HG03045 (cell line): ENCODE measurements at regions not wholly inside any gene's neighbourhood (a gene's known extent, or its start where the extent isn't known, plus 50 kb on each side); places are given as distances from the start of the nearest gene placed in this dataset.
"Not testable (repeated sequence)": the region's sequence is repeated elsewhere in the genome, so short reads cannot be mapped to it uniquely, and the experiment has no call there.

ENCODE experiments used
- ATAC-seq: cut with Tn5 transposase; IDR thresholded peaks from one replicate; pipeline ENCODE4 v1.9.1; 2021; ENCODE audit warnings: mild to moderate bottlenecking, moderate library complexity; ENCODE audit not compliant: unreplicated experiment

- ATAC-seq = no peak
Measured at GRCh38 chr9:100639854-100640253, 62.0 kb downstream of the CAVIN4 start.

GRCh38 chr9:100640447-100641050 is 62.7 kb downstream of the CAVIN4 start:
- ATAC-seq = no peak

DNA sequence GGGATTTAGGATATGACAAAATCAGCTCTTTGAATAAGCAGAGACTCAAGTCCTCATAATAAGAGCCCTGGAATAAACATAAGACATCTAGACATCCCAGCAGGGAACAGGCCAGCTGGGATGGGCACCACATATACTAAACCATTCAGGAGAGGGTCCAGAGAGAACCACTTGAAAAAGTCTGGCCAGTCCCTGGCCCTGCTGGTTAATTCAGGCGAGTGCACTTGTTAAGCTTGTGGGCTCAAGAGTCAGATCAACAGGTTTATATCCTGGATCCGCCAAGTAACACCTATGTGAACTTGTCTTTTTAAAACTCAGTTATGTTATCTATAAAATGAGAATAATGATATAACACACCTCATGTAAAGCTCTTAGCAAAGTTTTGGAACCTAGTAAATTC is 63.3 kb downstream of the CAVIN4 start:
- ATAC-seq = no peak

GRCh38 chr9:100652850-100653249 is 75.0 kb downstream of the CAVIN4 start:
- ATAC-seq = no peak

DNA sequence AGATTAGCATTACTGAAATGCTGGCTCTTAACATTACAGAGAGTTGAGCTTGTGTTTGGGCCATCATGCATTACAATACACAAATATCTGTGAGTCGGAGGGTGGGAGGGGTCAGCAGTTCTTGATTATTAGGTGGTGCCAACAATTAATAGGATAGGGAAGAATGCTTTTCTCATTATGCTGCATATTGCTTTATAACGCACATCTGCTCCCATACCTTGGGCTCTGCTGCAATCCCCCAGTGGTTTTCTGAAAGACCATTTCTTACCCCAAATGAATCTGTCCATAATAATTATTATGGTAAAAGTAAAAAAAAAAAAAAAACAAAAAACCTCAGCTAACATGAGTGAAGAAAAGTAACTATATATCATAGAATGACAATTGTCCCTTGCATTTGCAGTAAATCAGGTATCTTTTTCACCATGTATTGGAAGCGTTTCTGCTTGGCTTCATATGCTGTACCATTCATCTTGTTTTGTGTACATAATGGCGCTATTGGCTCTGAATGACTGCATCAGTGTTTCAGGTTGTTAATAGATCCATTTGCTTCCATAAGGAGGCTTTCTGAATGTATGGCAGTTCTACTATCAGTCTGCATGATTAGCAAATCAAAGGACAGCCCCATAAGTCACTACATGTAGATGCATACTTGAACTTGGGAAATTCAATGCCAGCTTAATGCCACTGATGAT is 75.9 kb downstream of the CAVIN4 start:
- no peak for ATAC-seq

DNA sequence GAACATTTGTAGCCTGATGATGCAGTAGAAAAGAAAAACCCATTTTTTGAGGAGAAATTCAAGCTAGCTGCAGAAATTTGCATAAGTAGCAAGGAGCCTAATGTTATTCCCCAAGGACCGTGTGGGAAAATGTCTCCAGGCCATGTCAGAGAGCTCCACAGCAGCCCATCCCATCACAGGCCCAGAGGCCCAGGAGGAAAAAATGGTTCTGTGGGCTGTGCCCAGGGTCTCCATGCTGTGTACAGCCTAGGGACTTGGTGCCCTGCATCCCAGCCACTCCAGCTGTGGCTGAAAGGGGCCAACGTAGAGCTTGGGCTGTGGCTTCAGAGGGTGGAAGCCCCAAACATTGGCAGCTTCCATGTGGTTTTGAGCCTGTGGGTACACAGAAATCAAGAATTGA is 79.0 kb downstream of the CAVIN4 start:
- not testable (repeated sequence) for ATAC-seq

- ATAC-seq = no peak
Measured at GRCh38 chr9:100661668-100662067, 83.8 kb downstream of the CAVIN4 start.

DNA sequence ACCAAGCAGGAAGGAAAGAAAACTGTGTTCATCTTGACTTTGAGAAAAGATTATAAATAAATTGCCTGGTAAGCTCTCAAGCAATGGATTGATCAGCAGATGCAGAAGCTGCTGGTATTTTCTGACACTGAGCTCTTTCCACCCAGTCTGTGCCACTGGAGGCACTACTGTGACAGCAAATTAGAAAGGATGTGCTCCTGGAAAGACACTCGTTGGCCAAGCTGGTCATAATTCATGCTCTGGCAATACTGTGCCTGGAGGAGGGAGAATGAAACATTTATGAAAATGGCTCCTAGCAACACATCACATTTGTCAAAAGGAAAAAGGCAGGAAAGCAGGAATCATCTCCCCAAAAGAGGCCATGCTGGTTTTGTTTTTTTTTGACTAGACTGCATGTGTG is 84.2 kb downstream of the CAVIN4 start:
- ATAC-seq = no peak

DNA sequence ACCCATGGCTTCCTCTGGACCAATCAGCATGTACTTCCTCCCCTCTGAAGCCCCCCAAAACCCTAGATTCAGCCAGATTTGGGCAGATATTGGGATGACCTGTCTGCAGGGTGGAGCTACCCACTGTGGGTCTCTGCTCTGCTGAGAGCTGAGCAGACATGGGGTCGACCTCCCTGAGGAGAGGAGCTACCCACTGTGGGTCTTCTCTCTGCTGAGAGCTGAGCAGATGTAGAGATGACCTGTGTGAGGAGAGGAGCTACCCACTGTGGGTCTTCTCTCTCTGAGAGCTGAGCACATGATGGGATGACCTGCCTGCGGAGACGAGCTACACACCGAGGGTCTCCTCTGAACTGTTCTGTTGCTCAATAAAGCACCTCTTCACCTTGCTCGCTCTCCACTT is 89.6 kb downstream of the CAVIN4 start:
- no peak for ATAC-seq

- ATAC-seq = no peak
Measured at GRCh38 chr9:100668024-100668423, 90.1 kb downstream of the CAVIN4 start.

DNA sequence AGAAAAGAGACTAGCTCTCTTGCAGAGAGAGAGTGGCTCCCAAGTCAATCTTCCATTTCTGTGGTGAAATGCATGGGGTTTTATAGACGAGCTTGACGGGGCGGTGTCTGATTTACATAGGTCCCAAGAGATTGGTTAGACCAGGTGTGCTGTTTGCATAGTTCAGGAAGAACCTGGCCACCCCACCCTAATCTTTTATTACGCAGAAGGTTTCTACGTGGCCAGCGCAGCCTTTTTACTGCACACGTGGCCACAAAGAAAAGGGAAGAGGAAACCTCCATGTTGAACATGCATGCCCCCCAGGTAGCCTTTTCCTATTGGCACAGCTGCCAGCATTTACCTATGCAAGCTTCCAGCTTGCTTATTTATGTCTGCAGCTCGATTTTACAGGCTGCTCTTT is 92.1 kb downstream of the CAVIN4 start:
- ATAC-seq = no peak

- no peak for ATAC-seq
Measured at GRCh38 chr9:100670719-100671118, 92.8 kb downstream of the CAVIN4 start.

- ATAC-seq = no peak
Measured at GRCh38 chr9:100671898-100672297, 94.0 kb downstream of the CAVIN4 start.

- no peak for ATAC-seq
Measured at GRCh38 chr9:100673249-100673648, 95.4 kb downstream of the CAVIN4 start.

DNA sequence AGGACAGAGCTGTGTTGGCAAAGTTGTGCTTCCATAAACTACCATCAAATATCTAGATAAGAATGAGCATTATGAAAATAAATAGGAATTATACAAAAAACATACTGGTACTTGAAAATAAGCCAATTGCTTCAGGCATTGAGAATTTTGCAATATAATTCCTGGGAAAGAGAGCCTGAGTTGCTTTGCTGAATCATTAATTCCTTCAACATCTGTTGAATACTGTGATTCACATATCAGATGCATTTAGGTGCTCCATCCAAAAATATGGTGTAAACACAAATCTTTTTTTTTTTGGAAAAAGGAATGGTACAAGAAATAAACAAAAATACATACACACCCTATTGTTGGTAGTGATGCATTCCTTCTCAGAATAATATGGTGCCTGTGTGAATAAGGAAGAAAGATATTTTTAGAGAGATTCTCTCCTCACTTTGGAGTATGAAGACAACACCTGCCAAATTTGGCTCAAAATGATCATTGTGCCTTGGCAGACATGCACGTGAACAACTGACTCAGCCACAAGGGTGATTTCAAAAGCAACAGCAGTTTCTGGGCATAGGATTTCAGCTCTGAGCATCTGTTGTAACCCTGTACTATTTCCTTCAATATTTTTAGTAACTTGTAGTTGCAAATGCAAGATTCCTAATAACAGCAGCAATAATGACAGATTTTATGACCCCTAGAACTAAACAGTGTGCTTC is 96.7 kb downstream of the CAVIN4 start:
- ATAC-seq = no peak

DNA sequence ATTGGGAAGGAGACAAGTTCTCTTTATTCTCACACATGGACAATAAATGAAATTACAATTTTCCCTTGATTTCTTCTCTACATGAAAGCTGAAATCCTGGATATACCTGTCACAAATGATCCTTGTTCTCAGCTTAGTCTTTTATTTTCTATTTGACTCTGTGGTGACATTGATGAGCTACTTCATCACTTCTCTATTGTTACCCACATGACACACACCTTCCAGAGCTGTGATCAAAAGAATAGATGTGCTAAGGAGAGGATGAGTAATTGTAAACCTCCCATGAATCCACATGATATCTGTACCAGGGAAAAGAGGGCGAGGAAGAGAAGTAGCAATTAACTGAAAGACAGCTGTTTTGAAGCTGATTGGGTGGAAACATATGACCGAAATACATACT is 102.0 kb downstream of the CAVIN4 start:
- ATAC-seq = no peak

GRCh38 chr9:100686420-100686819 is 108.5 kb downstream of the CAVIN4 start:
- no peak for ATAC-seq

GRCh38 chr9:100689635-100690034 is 111.8 kb downstream of the CAVIN4 start:
- no peak for ATAC-seq

DNA sequence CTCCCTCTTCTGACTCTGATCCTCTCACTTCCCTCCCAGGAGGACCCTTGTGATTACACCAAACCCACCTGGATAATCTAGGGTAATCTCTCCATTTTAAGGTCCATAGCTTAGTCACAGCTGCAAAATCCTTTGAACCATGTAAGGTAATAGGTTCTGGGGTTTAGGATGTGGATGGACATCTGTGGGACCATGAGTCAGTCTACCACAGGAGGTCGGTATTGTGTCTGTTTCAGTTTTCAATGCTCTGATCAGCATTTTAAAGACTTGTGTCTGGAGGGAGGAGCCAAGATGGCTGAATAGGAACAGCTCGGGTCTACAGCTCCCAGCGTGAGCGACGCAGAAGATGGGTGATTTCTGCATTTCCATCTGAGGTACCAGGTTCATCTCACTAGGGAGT is 112.6 kb downstream of the CAVIN4 start:
- no peak for ATAC-seq

GRCh38 chr9:100697339-100697738 is 119.5 kb downstream of the CAVIN4 start:
- ATAC-seq = no peak

DNA sequence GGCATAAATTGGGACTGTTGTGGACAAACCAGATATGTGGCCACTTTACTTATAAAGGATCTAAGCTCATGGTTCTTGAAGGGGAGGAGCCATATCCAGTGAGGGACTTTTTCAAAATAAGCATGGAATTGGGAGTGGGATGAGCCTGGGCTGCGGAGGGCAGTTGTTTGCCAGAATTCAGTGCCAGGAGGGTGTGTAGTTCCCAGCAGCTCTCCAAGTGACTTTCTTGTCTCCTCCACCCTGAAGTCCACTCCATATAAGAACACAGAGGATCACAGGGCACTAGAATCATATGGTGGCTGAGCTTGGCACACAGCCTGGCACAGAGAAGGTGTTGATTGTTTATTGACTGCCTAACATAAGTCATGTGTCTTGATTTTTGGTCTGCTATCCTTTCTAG is 121.1 kb downstream of the CAVIN4 start:
- no peak for ATAC-seq

GRCh38 chr9:100699668-100700067 is 121.8 kb downstream of the CAVIN4 start:
- ATAC-seq = no peak
